ENCODE measurements at regions not wholly inside any gene's neighbourhood (a gene's known extent, or its start where the extent isn't known, plus 50 kb on each side); places are given as distances from the start of the nearest gene placed in this dataset.

- no peaks in the 10 kb centered on the region for H4K20me1 ChIP-seq (ENCODE audit: insufficient read depth, low read length, poor library complexity, severe bottlenecking)
- H3K79me2 ChIP-seq (ENCODE audit: insufficient read depth, low read length) = no peaks in the 10 kb centered on the region
- no peak overlapping the region for H2AFZ ChIP-seq (ENCODE audit: low read length)
- H3K4me1 ChIP-seq (ENCODE audit: insufficient read depth, low read length, poor library complexity, severe bottlenecking) = no peaks in the 10 kb centered on the region
- H3K27me3 ChIP-seq (ENCODE audit: insufficient read depth, low read length, poor library complexity, severe bottlenecking) = no peaks in the 10 kb centered on the region
- H3K36me3 ChIP-seq (ENCODE audit: insufficient read depth, low read length) = no peaks in the 10 kb centered on the region
- TF ChIP-seq EZH2phosphoT487 (IDR thresholded peaks at IDR 0.05; ENCODE audit: borderline replicate concordance) = no peak
- TF ChIP-seq CTCF (conservative IDR thresholded peaks at IDR 0.05; ENCODE audit: low read length) = no peak
- H3K9me2 ChIP-seq (replicated peaks; ENCODE audit: low read depth, low read length) = no peaks in the 10 kb centered on the region; the same call in 1 of the 2 replicates
- H3K4me2 ChIP-seq (ENCODE audit: low read depth, low read length, poor library complexity, severe bottlenecking) = no peak overlapping the region
- H3K4me3 ChIP-seq (ENCODE audit: low read length, poor library complexity, severe bottlenecking) = no peak overlapping the region
- no peaks in the 10 kb centered on the region for H3F3A ChIP-seq (ENCODE audit: low read depth)
- no peak overlapping the region for H3K9ac ChIP-seq (ENCODE audit: low read depth, low read length, poor library complexity, severe bottlenecking)
- no peaks in the 10 kb centered on the region for H3K9me3 ChIP-seq (ENCODE audit: insufficient read depth, low read depth, low read length)
These were observed 106.2 kb upstream of the UBE3A start for GRCh38 chr15:25545017-25545416.

GRCh38 chr15:25544076-25544475, 105.3 kb upstream of the UBE3A start:
- Histone ChIP-seq H3K4me2 (ENCODE audit: low read depth, low read length, poor library complexity, severe bottlenecking) (no peak overlapping the region), H3K9me3 (ENCODE audit: insufficient read depth, low read depth, low read length) (no peaks in the 10 kb centered on the region), H3K27me3 (ENCODE audit: insufficient read depth, low read length, poor library complexity, severe bottlenecking) (no peaks in the 10 kb centered on the region), H3K9ac (ENCODE audit: low read depth, low read length, poor library complexity, severe bottlenecking) (no peak overlapping the region), H4K20me1 (ENCODE audit: insufficient read depth, low read length, poor library complexity, severe bottlenecking) (no peaks in the 10 kb centered on the region), H3K4me3 (ENCODE audit: low read length, poor library complexity, severe bottlenecking) (no peak overlapping the region), H3K79me2 (ENCODE audit: insufficient read depth, low read length) (no peaks in the 10 kb centered on the region), H2AFZ (ENCODE audit: low read length) (no peak overlapping the region), H3K36me3 (ENCODE audit: insufficient read depth, low read length) (no peaks in the 10 kb centered on the region), H3K9me2 (replicated peaks; ENCODE audit: low read depth, low read length) (no peaks in the 10 kb centered on the region), H3K4me1 (ENCODE audit: insufficient read depth, low read length, poor library complexity, severe bottlenecking) (no peaks in the 10 kb centered on the region), H3F3A (ENCODE audit: low read depth) (no peaks in the 10 kb centered on the region)
- TF ChIP-seq CTCF (conservative IDR thresholded peaks at IDR 0.05; ENCODE audit: low read length) (no peak), EZH2phosphoT487 (IDR thresholded peaks at IDR 0.05; ENCODE audit: borderline replicate concordance) (no peak)

- no peaks in the 10 kb centered on the region for H4K20me1 ChIP-seq (ENCODE audit: insufficient read depth, low read length, poor library complexity, severe bottlenecking)
- no peak overlapping the region for H2AFZ ChIP-seq (ENCODE audit: low read length)
- no peaks in the 10 kb centered on the region for H3K9me2 ChIP-seq (replicated peaks; ENCODE audit: low read depth, low read length)
- no peaks in the 10 kb centered on the region for H3K79me2 ChIP-seq (ENCODE audit: insufficient read depth, low read length)
- no peak overlapping the region for H3K4me2 ChIP-seq (ENCODE audit: low read depth, low read length, poor library complexity, severe bottlenecking)
- no peak for TF ChIP-seq EZH2phosphoT487 (IDR thresholded peaks at IDR 0.05; ENCODE audit: borderline replicate concordance)
- TF ChIP-seq CTCF (conservative IDR thresholded peaks at IDR 0.05; ENCODE audit: low read length) = no peak
- no peaks in the 10 kb centered on the region for H3K4me1 ChIP-seq (ENCODE audit: insufficient read depth, low read length, poor library complexity, severe bottlenecking)
- H3K27me3 ChIP-seq (ENCODE audit: insufficient read depth, low read length, poor library complexity, severe bottlenecking) = no peaks in the 10 kb centered on the region
- no peaks in the 10 kb centered on the region for H3K9me3 ChIP-seq (ENCODE audit: insufficient read depth, low read depth, low read length)
- H3F3A ChIP-seq (ENCODE audit: low read depth) = no peaks in the 10 kb centered on the region
- no peaks in the 10 kb centered on the region for H3K36me3 ChIP-seq (ENCODE audit: insufficient read depth, low read length)
- no peak overlapping the region for H3K9ac ChIP-seq (ENCODE audit: low read depth, low read length, poor library complexity, severe bottlenecking)
- no peak overlapping the region for H3K4me3 ChIP-seq (ENCODE audit: low read length, poor library complexity, severe bottlenecking)
These were observed 104.4 kb upstream of the UBE3A start for GRCh38 chr15:25543196-25543595.

Data from Loucy (cell line).